HG03571 (cell line): ENCODE measurements at regions not wholly inside any gene's neighbourhood (a gene's known extent, or its start where the extent isn't known, plus 50 kb on each side); places are given as distances from the start of the nearest gene placed in this dataset.

Source experiments
- ATAC-seq: cut with Tn5 transposase; IDR thresholded peaks from one replicate; pipeline ENCODE4 v1.9.1; 2021; ENCODE audit not compliant: unreplicated experiment

GRCh38 chr15:98583771-98584430 lies 64.4 kb upstream of the IGF1R start:
- no peak for ATAC-seq

GRCh38 chr15:98586066-98586465 lies 62.3 kb upstream of the IGF1R start:
- ATAC-seq, result no peak

GRCh38 chr15:98592136-98592535 lies 56.2 kb upstream of the IGF1R start:
- no peak for ATAC-seq

- ATAC-seq, result no peak
These were observed 52.2 kb upstream of the IGF1R start for GRCh38 chr15:98596131-98596530.

DNA sequence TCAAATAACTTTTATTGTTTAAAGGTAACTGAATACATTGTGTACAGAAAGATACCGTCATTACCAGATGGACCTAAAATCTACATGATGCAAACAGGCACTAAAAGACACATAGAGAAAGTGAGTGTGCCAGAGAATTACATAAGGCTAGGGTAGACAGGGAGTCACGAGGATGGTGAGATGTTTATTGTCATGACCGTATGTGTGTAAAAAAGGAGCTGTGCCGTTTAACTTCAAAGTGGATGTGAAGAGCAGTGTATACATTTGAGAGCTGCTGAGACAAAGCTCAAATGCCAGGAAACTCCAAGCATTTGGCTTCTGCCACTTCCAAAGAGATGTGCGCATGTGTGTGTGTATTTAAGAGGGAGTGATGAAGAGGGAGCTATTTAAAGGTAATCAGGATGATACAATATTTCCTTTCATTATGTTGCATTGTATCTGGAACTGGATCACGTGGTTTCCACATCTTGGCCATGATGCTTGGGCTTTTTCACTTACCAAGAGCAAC lies 51.4 kb upstream of the IGF1R start:
- ATAC-seq, result no peak

GRCh38 chr15:98597666-98598065 lies 50.7 kb upstream of the IGF1R start:
- ATAC-seq, result no peak
